ENCODE measurements at regions not wholly inside any gene's neighbourhood (a gene's known extent, or its start where the extent isn't known, plus 50 kb on each side); places are given as distances from the start of the nearest gene placed in this dataset.

- intact Hi-C loops (cut with DNase I) = no loop called here
- ATAC-seq (ENCODE audit: poor library complexity) = peak; percentile 95
- DNase-seq = peak; percentile 38
Measured at GRCh38 chr14:26841920-26842741, 244.3 kb upstream of the NOVA1 start.

GRCh38 chr14:26845151-26845818 is 247.5 kb upstream of the NOVA1 start:
- intact Hi-C loops (cut with DNase I) = no loop called here
- ATAC-seq (ENCODE audit: poor library complexity) = no peak

DNA sequence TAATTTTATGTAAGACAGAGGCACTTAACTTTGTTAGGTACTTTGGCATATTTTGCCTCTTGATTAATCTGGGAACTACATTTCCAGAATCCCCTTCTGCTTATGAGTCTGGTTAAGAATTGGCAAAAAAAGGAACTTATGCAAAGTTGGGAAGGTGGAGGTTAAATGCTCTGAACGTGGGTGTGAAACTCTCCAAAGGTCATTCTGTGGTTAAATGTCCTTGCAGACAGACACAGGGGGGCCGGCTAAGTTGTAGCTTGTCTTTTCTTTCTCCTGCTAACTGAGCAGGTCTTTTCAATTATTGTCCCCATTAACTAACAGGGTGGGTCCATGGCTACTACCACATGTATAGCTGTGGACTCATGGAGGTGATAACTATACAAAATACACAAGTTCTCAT is 248.6 kb upstream of the NOVA1 start:
- ATAC-seq (ENCODE audit: poor library complexity) = no peak
- intact Hi-C loops (cut with DNase I) = no loop called here

More at GRCh38 chr14:26845151-26845818, 247.5 kb upstream of the NOVA1 start:
- no peak for DNase-seq

GRCh38 chr14:26849514-26849913 is 251.7 kb upstream of the NOVA1 start:
- DNase-seq (no peak), ATAC-seq (ENCODE audit: poor library complexity) (no peak)
- intact Hi-C loops (cut with DNase I) = no loop called here

More for the DNA sequence above, 248.6 kb upstream of the NOVA1 start:
- DNase-seq = no peak

- DNase-seq (no peak), ATAC-seq (ENCODE audit: poor library complexity) (no peak)
- intact Hi-C loops (cut with DNase I) = no loop called here
Measured at GRCh38 chr14:26851793-26852192, 254.0 kb upstream of the NOVA1 start.

GRCh38 chr14:26855077-26855753 is 257.4 kb upstream of the NOVA1 start:
- no peak for DNase-seq
- peak; percentile 43 for ATAC-seq (ENCODE audit: poor library complexity)
- intact Hi-C loops (cut with DNase I) = no loop called here

- DNase-seq (no peak), ATAC-seq (ENCODE audit: poor library complexity) (peak; percentile 92)
- intact Hi-C loops (cut with DNase I) = no loop called here
Measured at GRCh38 chr14:26856876-26857518, 259.2 kb upstream of the NOVA1 start.

- ATAC-seq (ENCODE audit: poor library complexity) = no peak
- no peak for DNase-seq
- intact Hi-C loops (cut with DNase I) = no loop called here
Measured at GRCh38 chr14:26859483-26859882, 261.6 kb upstream of the NOVA1 start.

DNA sequence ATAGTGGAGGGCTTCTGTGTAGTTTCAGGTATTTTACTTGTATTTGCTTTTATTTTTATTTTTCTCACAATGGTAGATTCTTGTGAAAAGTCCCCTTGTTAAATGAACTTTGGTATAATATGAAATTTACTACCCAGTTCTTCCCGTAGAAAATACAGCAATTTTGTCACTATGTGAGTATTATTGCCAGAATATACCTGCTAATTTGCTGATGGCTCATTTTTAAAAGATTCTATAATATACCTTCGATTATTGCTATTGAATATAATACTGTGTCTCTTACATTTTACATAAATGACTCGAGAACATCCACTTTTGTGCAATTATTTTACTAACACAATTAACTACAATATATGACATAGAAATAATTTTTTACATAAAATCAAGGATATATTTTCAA is 262.3 kb upstream of the NOVA1 start:
- ATAC-seq (ENCODE audit: poor library complexity) = no peak
- intact Hi-C loops (cut with DNase I) = no loop called here
- DNase-seq = no peak

- DNase-seq = no peak
- ATAC-seq (ENCODE audit: poor library complexity) = no peak
- intact Hi-C loops (cut with DNase I) = no loop called here
Measured at GRCh38 chr14:26863736-26864135, 265.9 kb upstream of the NOVA1 start.

DNA sequence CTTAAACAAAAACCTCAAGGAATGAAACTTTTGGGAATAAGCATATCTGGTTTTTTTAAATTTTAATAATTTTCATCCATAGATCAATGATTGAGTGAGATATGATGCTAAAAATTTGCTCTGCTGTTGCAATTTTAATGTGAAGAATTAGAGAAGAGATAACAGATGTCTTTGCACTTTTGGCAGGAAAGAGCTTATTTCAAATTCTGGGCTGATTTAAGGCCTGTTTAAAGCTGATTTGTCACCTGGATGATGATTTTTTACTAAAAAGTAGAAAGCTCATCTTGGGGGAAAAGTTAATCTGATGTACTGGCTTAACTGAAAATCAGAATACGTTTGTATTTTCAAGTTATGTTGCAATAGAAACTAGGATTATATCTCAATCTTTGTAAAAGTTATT is 268.9 kb upstream of the NOVA1 start:
- intact Hi-C loops (cut with DNase I) = no loop called here
- DNase-seq (no peak), ATAC-seq (ENCODE audit: poor library complexity) (no peak)

DNA sequence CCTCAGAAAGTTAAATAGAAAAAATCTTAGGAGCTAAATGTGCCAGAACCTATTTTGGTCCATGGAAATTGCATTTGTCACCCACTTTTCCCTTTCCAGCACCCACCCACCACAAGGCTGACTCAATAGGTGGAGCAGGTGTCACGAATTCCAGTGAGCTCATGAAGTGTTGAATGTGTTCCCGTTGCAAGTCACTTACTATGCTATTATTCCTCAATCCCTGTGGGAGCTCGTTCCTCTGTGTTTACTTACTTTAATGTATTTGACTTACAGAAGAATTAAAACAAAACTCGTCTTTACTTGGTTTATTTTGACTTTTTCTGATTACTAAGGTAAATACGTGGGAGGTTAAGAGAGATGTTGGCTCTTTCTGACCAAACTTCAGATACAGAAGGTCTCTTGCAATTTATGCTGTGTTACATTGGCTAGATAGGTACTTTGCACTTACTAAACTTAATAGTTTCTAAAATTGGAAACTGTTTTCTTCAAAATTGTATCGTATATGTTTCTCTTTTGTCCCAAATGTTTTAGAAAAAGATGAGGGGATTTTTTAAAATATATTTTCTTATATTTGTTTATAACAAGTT is 269.4 kb upstream of the NOVA1 start:
- DNase-seq (no peak), ATAC-seq (ENCODE audit: poor library complexity) (no peak)
- intact Hi-C loops (cut with DNase I) = no loop called here

DNA sequence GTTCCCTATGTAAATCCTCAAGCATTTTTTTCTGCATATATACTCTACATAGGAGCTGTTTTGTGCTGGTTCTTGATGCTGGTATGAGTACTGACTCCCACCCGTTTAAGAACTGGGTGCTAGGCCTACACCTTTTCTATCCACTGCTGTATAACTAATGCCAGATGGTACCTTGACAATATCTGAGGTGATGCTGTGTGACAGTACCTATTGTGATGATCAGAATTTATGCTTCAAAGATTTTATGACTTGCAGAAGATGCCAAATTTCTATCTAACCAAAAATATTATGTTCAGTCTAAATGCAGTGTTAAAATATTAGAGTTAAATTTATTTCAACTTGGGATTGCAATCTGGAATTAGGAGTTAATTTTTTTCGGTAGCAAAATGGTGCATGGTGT is 272.3 kb upstream of the NOVA1 start:
- ATAC-seq (ENCODE audit: poor library complexity) = no peak
- intact Hi-C loops (cut with DNase I) = no loop called here

DNA sequence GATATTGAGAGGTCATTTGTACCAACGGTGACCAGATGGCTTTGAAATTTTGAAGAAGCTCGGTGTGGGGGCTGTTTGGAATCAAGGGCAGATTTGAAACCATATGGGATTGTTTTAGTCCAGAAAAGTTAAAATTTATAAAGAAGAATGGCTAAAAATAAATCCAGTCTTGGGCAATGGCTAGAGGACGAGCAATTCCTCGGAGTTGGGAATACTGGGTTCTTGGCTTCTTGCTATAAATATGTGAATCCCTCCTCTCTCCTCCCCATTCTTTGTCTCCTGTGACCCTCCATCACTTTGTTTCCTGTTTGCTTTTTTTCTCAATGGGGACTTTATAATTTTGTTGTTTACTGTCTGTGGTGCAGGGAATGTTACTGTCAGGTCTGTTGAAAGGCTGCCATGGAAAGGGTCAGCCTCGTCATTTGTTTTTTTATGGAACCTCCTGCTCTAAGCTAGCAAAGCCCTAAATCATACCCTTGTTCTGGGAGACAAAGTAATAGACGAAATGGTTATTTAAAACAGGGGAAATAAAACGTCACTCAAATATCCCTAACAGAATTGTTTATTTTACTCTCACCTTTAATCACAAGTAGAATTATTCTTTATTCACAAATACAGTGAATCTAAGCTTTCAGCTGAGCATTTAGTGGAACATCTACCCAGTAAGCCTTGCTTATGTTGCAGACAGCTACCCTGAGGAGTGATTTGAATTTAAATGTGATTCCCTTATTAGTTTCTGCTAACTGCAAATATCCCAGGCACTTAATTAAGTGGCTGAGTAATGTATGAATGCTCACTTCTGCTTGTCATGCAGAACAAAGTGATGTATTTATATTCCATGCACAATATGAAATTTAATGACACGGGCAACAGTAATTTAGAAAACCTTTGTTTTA is 273.1 kb upstream of the NOVA1 start:
- DNase-seq (no peak), ATAC-seq (ENCODE audit: poor library complexity) (peak; percentile 24)
- intact Hi-C loops (cut with DNase I) = no loop called here

More for the DNA sequence above, 272.3 kb upstream of the NOVA1 start:
- no peak for DNase-seq

- ATAC-seq (ENCODE audit: poor library complexity) (peak; percentile 98), DNase-seq (peak; percentile 41)
- intact Hi-C loops (cut with DNase I) = no loop called here
Measured at GRCh38 chr14:26872515-26873361, 274.9 kb upstream of the NOVA1 start.

DNA sequence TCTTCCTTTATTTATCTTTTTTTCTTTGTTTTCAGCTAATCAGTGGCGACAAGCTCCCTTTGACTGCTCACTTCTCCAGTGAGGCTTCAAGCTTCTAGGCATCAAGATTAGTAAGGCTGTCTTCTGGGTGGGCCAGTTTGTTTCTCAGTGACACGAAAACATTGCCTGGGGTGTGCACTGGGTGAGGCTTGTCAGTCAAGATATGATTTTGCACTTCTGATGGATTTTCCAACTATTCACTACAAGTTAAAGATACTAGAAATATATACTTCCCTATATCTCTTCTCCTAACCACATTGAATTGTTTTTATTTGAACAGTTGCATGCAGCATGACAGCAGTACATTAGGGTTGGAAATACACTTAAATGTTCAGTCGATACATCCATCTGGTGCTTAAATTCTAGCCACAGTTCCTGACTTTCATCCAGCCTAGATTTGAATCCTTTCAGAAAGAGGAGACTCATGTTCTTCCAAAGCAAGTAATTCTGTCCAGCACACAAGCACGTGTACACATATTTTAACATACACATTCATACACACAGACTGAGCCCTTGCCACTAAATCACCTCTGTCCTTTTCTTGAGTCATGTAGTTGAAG is 275.6 kb upstream of the NOVA1 start:
- intact Hi-C loops (cut with DNase I) = no loop called here
- DNase-seq = no peak
- peak; percentile 24 for ATAC-seq (ENCODE audit: poor library complexity)

DNA sequence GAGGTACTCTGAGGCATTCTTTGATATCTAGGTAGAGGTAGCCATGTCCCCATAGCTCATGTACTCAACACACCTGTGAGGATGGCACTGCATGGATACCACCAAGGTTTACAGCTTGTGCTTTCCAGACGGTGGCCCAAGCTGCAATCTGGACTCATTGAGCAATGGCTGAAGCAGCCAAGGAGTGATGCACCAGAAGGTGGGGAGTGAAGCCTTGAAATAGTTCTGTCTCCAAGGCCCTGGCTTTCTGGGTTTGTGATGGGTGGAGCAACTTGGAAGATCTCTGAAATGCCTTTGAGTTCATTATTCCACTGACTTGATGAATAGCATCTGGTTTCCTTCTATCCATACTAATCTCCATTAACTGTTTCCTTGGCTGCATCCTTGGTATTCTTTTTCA is 290.0 kb upstream of the NOVA1 start:
- DNase-seq (peak; percentile 51), ATAC-seq (ENCODE audit: poor library complexity) (peak; percentile 92)
- intact Hi-C loops (cut with DNase I) = no loop called here
